GM12891 (cell line): ENCODE measurements at regions not wholly inside any gene's neighbourhood (a gene's known extent, or its start where the extent isn't known, plus 50 kb on each side); places are given as distances from the start of the nearest gene placed in this dataset.

ENCODE experiments used
- DNase-seq: peaks from one replicate; pipeline ENCODE4 v3.0.0; 2011; ENCODE audit warnings: low spot score; ENCODE audit not compliant: insufficient read length
- FAIRE-seq: peaks from 2 replicates; lab custom pipeline; 2011; peaks lifted over from hg19 to GRCh38; lab: Jason Lieb, UNC
- PAX5 ChIP-seq: IDR thresholded peaks from 2 replicates; pipeline ENCODE4 v1.6.1; 2011; ENCODE audit warnings: low read length, moderate library complexity, mild to moderate bottlenecking; ENCODE audit not compliant: insufficient read depth, severe bottlenecking
- POLR2A ChIP-seq: IDR thresholded peaks from 2 replicates; pipeline ENCODE4 v1.6.1; 2011; ENCODE audit warnings: low read depth, low read length, control low read depth
- POLR2AphosphoS5 ChIP-seq: IDR thresholded peaks from 2 replicates; pipeline ENCODE4 v1.6.1; 2011; ENCODE audit warnings: low read depth, low read length, control low read depth
- POU2F2 ChIP-seq: IDR thresholded peaks from 2 replicates; pipeline ENCODE4 v1.6.1; 2011; ENCODE audit warnings: low read depth, mild to moderate bottlenecking, control low read depth, low read length, moderate library complexity
- SPI1 ChIP-seq: IDR thresholded peaks from 2 replicates; pipeline ENCODE4 v1.6.1; 2011; ENCODE audit warnings: low read depth, low read length, control low read depth
- TAF1 ChIP-seq: IDR thresholded peaks from 2 replicates; pipeline ENCODE4 v1.6.1; 2011; ENCODE audit warnings: low read depth, low read length, control low read depth

DNA sequence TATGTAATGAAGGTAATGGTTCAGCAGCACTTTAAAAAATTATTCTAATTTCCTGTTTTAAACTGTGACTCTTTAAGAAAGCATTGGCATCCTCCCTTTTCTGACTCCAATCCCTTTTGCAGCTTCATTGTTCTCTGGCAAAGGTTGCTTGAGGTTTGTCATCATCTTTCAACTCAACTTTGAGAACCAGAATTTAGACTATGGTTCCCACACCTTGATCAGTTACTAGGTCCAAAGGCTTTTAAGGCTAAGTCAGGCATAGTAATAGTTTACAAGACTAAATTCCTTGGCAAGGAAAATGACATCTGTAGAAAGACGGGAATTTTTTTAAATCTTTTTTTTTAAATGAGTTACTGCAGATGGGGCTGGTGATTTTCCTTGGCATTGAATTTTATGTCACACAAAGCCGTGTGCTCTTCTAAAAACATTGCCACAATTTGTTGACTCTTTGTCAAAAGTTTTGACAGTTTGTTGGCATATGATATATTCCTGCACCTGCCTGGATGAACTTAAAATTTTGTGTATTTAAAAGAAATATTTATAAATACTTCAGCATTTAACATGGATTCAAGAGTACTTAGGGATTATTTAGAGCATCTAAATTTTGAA is 451.0 kb downstream of the MEIS1 start:
- DNase-seq (no peak), FAIRE-seq (no peak)
- no peak for TF ChIP-seq POU2F2
- TF ChIP-seq SPI1 = no peak
- no peak for TF ChIP-seq TAF1
- no peak for TF ChIP-seq PAX5
- no peak for TF ChIP-seq POLR2A

GRCh38 chr2:66888246-66888645 is 453.3 kb downstream of the MEIS1 start:
- TF ChIP-seq TAF1 (no peak), POU2F2 (no peak), SPI1 (no peak), POLR2AphosphoS5 (no peak), PAX5 (no peak), POLR2A (no peak)
- FAIRE-seq (no peak), DNase-seq (no peak)

- DNase-seq (no peak), FAIRE-seq (no peak)
- TF ChIP-seq POU2F2 (no peak), TAF1 (no peak), POLR2AphosphoS5 (no peak)
Measured at GRCh38 chr2:66888791-66889631, 454.1 kb downstream of the MEIS1 start.

GRCh38 chr2:66889632-66889882 is 454.6 kb downstream of the MEIS1 start:
- FAIRE-seq (no peak), DNase-seq (no peak)
- TF ChIP-seq SPI1 (no peak), PAX5 (no peak), POLR2A (no peak), POLR2AphosphoS5 (no peak), POU2F2 (no peak), TAF1 (no peak)

GRCh38 chr2:66890166-66890742 is 455.3 kb downstream of the MEIS1 start:
- FAIRE-seq (no peak), DNase-seq (no peak)
- TF ChIP-seq PAX5 = no peak

- TF ChIP-seq TAF1 = no peak
- no peak for TF ChIP-seq SPI1
- no peak for TF ChIP-seq POLR2A
- TF ChIP-seq PAX5 = no peak
- TF ChIP-seq POU2F2 = no peak
- DNase-seq = no peak
- no peak for FAIRE-seq
Measured at GRCh38 chr2:66895206-66895605, 460.3 kb downstream of the MEIS1 start.

- TF ChIP-seq PAX5 = no peak
- TF ChIP-seq SPI1 = no peak
- no peak for TF ChIP-seq POLR2AphosphoS5
- TF ChIP-seq POLR2A = no peak
- no peak for TF ChIP-seq TAF1
- no peak for TF ChIP-seq POU2F2
- FAIRE-seq = no peak
- DNase-seq = no peak
Measured at GRCh38 chr2:66896131-66896530, 461.2 kb downstream of the MEIS1 start.

DNA sequence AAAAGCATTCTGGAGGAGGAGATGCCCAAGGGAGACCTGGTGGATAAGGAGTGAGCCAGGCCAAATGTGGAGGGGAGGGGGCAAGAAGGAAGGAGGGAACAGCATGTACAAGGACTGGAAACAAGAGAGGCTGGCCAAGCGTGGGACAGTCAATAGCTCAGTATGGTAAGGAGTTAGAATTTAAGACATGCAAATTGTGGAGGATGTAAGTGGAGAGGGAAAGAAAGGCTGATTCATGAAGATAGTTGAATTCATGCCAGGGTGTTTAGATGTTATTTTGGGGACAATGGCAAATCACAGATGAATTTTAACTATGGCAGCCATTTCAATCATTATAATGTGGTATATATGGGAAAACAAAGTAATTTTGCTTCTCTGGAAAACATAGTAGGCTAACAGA is 462.3 kb downstream of the MEIS1 start:
- TF ChIP-seq POU2F2 (no peak), POLR2AphosphoS5 (no peak), SPI1 (no peak), TAF1 (no peak), POLR2A (no peak), PAX5 (no peak)
- FAIRE-seq (no peak), DNase-seq (no peak)

- TF ChIP-seq PAX5 (no peak), SPI1 (no peak), POLR2A (no peak), TAF1 (no peak), POLR2AphosphoS5 (no peak), POU2F2 (no peak)
- DNase-seq (no peak), FAIRE-seq (no peak)
Measured at GRCh38 chr2:66897691-66898150, 462.8 kb downstream of the MEIS1 start.

DNA sequence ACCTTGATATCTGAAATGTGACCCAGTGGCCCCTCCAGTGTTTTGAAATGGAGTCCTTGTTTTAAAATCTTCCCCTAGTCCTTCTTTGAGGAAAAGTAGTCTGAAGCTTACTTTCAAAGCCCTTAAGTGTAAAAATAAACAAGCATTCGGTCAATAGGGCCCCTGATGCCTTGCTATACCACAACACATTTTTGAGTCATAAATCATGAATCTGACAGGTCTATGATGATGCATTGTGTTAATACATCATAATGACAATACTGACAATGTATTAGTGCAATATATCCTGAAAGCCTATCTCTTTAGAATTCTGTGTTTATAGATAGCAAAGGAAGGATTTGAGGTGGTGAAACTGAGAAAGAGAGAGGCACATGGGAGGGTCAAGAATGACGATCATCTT is 464.2 kb downstream of the MEIS1 start:
- DNase-seq = no peak
- no peak for FAIRE-seq
- TF ChIP-seq TAF1 = no peak
- TF ChIP-seq PAX5 = no peak
- TF ChIP-seq POLR2AphosphoS5 = no peak
- TF ChIP-seq POLR2A = no peak
